Heart right ventricle (tissue), 16 donors: ENCODE measurements at regions not wholly inside any gene's neighbourhood (a gene's known extent, or its start where the extent isn't known, plus 50 kb on each side); places are given as distances from the start of the nearest gene placed in this dataset.

ENCODE experiments used
- ATAC-seq, 8 donors: fragments of 200-7000 bp; cut with Tn5 transposase; one replicate each; pipeline ENCODE4 v1.9.1; 2020; ENCODE audit warnings: mild to moderate bottlenecking in 8 of 8, moderate library complexity in 8 of 8, moderate number of reproducible peaks in 1 of 8
- DNase-seq, 2 donors: peaks; one replicate each; pipeline ENCODE4 v3.0.0-alpha.2; 2020
- H3K27ac ChIP-seq, 10 donors: fragments of 200-600 bp; sonication (generic) in 2 of 10; one replicate each; pipeline versions ENCODE4 v1.5.0 to v1.8.0; 2020 to 2022; ENCODE audit warnings: mild to moderate bottlenecking in 3 of 10
- H3K27me3 ChIP-seq, 7 donors: fragments of 200-600 bp; one replicate each; pipeline ENCODE4 v1.8.0; 2021 to 2022; ENCODE audit warnings: mild to moderate bottlenecking in 2 of 7
- H3K36me3 ChIP-seq, 9 donors: fragments of 200-600 bp; sonication (generic) in 1 of 9; one replicate each; pipeline versions ENCODE4 v1.5.0 to v1.8.0; 2020 to 2022; ENCODE audit warnings: mild to moderate bottlenecking in 2 of 9
- H3K4me1 ChIP-seq, 9 donors: fragments of 200-600 bp; sonication (generic) in 1 of 9; one replicate each; pipeline versions ENCODE4 v1.5.0 to v1.8.0; 2020 to 2022; ENCODE audit warnings: mild to moderate bottlenecking in 4 of 9
- H3K4me3 ChIP-seq, 10 donors: fragments of 200-600 bp; sonication (generic) in 2 of 10; one replicate each; pipeline versions ENCODE4 v1.5.0 to v1.8.0; 2020 to 2022; ENCODE audit warnings: mild to moderate bottlenecking in 7 of 10, moderate library complexity in 2 of 10
- H3K9me3 ChIP-seq, 11 donors: fragments of 200-600 bp in 10 of 11; sonication (generic) in 2 of 11; one replicate each; pipeline versions ENCODE4 v1.5.0 to v1.8.0; 2013 to 2022; ENCODE audit warnings: mild to moderate bottlenecking in 2 of 11, control low read depth in 1 of 11, moderate library complexity in 1 of 11
- WGBS, 2 donors: extraction: QIAGEN DNeasy Blood & Tissue Kit; methylation state at CpG; one replicate each; pipeline ENCODE4 v1.1.7; 2013; ENCODE audit warnings: inconsistent platforms in 1 of 2; 5-methylcytosine and 5-hydroxymethylcytosine counted together
- intact Hi-C, 10 donors: fragments of 100-400 bp; cut with DNase I; formaldehyde crosslinking; loops; one replicate each; pipeline versions ENCODE4 v1.11.1 to v1.14.2; 2022
- TF ChIP-seq, protein P1 (sequence below), 9 donors: fragments of 200-600 bp; sonication (generic) in 2 of 9; IDR thresholded peaks; one replicate each; pipeline versions ENCODE4 v1.5.0 to v1.8.0; 2021 to 2022; ENCODE audit warnings: antibody characterized with exemption in 9 of 9, mild to moderate bottlenecking in 5 of 9, moderate library complexity in 1 of 9
- donor health status: Arrhythmogenic right ventricular cardiomyopathy.
- donor health status: ischemic (EF 13 %, LVEDD 7.1; RV severe dilation, severe dysfunction).
- donor health status: healthy with polysubstance abuse.
- donor health status: DM: no; HTN: yes; CAD: no.
- donor health status: DM: no; HTN: no; CAD: no.
- donor health status: ischemic (EF 25% LVEDD 6.9; RV normal size, moderate dysfunction).
- donor health status: ischemic (EF 25% LVEDD 5.7; RV mildly dilated, moderate dysfunction).
- donor health status: healthy.
- donor health status: DM: yes; HTN: yes; CAD: no.
- donor health status: Ischemic cardiomyopathy.
- donor health status: ischemic (EF 35%, LVEDD 5.7; RV mildly dilated, moderate dysfunction).
- donor health status: nonischemic (EF 11% LVEDD 7.7; RV severe dilation, severe dysfunction).
- donor health status: DM: yes; HTN: yes; CAD: no.
- donor health status: PGD.
- donor health status: ischemic (EF 29% LVEDD 5.4; RV normal size, mild dysfunction).
- donor health status: nonischemic (EF 23%, LVEDD 6.1; RV moderate dilation, normal function).

DNA sequence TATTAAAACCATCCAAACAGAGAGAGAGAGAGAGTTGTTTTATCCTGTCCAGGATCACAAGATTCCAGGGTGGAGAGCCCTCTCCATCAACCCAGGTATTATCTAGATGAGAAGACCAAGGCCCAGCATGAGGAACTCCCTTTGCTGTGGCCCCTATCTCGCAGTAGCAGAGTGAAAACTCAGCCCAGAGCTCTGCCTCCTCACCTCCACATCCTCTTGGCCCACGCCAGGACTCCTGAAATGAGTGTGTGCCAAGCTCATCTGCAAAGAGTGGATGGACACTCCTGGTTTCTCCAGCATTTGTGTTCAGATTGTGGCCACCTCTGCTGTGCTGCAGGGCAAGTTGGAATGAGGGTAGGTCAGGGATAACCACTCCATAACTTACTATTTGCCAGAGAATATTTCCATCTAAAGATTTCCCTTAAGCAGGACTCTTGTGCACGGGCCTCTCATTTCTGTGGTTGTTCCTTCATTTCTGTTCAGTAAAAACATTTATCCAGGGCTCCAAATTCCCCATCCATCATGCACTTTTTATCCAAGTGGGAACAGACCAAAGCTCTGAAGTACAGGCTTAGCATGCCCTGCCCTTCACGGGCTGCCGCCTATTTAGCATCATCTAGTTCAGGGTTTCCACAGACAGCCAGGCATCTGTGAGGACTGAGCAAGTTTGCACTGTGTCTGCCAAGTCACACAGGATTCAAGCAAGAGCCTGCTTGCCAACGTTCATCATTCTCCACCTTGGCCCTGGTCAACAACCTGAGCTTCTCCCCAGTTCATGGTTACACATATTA lies 583.2 kb upstream of the ID2 start:
- no peak for ATAC-seq

DNA sequence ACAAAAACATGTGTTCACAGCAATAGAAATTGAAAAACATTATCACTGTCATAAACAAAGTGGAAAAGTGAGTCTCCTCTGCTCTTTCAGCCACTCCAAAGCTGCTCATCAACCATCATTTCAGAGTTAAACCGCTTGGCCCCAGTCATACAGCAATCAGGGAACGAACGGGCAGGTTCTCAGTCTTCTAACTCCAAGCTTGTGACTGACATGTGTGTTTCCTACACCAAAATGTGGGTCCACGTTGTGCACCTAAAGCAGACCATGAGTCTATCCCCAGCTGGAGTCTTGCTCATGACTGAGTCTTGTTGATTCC lies 582.6 kb upstream of the ID2 start:
- H3K36me3 ChIP-seq: no peaks in the 10 kb centered on the region
- H3K9me3 ChIP-seq: peaks cover 0 to 5% (median 0%) of the 10 kb centered on the region in 11 donors
- 91 to 93% methylated on average over 4 of the region's 4 CpGs for WGBS, 2 donors
- ATAC-seq (no peak), DNase-seq (no peak)
- H3K4me3 ChIP-seq: no peak overlapping the region
- intact Hi-C loops: no loop called here
- H3K4me1 ChIP-seq: no peaks in the 10 kb centered on the region
- H3K27me3 ChIP-seq: no peaks in the 10 kb centered on the region
- H3K27ac ChIP-seq: no peak overlapping the region
- TF ChIP-seq, protein P1, sequence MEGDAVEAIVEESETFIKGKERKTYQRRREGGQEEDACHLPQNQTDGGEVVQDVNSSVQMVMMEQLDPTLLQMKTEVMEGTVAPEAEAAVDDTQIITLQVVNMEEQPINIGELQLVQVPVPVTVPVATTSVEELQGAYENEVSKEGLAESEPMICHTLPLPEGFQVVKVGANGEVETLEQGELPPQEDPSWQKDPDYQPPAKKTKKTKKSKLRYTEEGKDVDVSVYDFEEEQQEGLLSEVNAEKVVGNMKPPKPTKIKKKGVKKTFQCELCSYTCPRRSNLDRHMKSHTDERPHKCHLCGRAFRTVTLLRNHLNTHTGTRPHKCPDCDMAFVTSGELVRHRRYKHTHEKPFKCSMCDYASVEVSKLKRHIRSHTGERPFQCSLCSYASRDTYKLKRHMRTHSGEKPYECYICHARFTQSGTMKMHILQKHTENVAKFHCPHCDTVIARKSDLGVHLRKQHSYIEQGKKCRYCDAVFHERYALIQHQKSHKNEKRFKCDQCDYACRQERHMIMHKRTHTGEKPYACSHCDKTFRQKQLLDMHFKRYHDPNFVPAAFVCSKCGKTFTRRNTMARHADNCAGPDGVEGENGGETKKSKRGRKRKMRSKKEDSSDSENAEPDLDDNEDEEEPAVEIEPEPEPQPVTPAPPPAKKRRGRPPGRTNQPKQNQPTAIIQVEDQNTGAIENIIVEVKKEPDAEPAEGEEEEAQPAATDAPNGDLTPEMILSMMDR (IDR thresholded peaks at IDR 0.05): no peak

More for the DNA sequence above, 583.2 kb upstream of the ID2 start:
- Histone ChIP-seq H3K27ac (no peak overlapping the region), H3K4me3 (no peak overlapping the region), H3K36me3 (no peaks in the 10 kb centered on the region), H3K27me3 (no peaks in the 10 kb centered on the region), H3K4me1 (no peaks in the 10 kb centered on the region), H3K9me3 (peaks cover 0 to 5% (median 0%) of the 10 kb centered on the region in 11 donors)
- TF ChIP-seq, protein P1 (IDR thresholded peaks at IDR 0.05): no peak
- no peak for DNase-seq
- intact Hi-C loops: no loop called here
- 70 to 91% methylated on average over 6 of the region's 6 CpGs for WGBS, 2 donors

DNA sequence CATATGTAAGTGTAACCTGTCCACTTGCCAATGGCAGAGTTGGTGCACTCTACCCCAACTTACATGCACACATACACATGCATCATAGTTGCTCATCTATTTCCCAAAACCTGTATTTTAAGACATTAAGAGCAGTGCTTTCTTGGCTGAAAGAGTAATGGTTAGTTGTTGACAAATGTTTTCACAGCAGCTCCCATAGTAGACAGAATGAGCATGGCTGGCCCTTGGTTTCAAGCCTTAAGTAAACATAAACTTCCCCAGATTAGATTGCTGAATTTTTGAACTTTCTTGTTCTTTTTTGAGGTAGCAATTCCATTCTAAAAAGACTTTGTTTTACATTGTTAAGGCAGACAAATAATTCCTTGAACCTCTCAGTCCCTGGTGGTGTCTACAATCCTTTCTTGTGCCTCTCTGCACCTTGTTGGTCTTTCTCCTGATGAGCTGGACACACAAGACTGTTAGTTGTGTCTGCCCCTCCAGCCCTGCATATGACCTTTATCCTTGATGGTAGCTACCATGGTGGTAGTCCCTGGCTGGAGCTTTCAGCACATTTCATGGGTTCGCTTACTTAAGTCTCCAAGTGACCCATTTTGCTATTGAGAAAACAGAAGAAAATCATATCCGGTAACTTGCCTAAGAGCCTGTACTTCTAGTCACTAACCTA lies 580.1 kb upstream of the ID2 start:
- peaks cover 0 to 5% (median 0%) of the 10 kb centered on the region in 11 donors for H3K9me3 ChIP-seq
- H3K4me3 ChIP-seq: no peak overlapping the region
- DNase-seq: no peak
- H3K36me3 ChIP-seq: no peaks in the 10 kb centered on the region
- no peak overlapping the region for H3K27ac ChIP-seq
- TF ChIP-seq, protein P1 (IDR thresholded peaks at IDR 0.05): no peak
- no peaks in the 10 kb centered on the region for H3K27me3 ChIP-seq
- intact Hi-C loops: no loop called here
- WGBS, 2 donors: 95 to 100% methylated on average over 2 of the region's 2 CpGs
- no peaks in the 10 kb centered on the region for H3K4me1 ChIP-seq
- ATAC-seq: no peak

DNA sequence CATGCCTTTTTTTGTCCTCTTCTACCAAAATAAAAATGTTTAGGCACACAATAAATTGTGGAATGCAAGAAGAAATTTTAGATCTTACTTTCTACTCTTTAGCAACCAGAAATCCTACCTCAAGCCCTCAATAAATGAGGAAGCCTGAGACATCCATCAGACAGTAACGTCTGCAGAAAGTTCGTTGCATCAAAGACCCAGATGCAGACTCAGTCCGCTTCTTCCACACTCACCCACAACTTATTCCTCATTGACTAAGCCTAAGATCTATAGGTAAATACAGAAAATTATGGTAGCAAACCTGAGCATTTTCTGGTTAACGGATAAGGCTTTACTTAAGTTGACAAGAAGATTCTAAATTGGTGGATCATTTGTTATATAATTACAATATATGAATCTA lies 579.4 kb upstream of the ID2 start:
- intact Hi-C loops: no loop called here
- WGBS, 2 donors: 94 to 98% methylated on average over 4 of the region's 4 CpGs
- TF ChIP-seq, protein P1 (IDR thresholded peaks at IDR 0.05): no peak
- Histone ChIP-seq H3K36me3 (no peaks in the 10 kb centered on the region), H3K4me1 (no peaks in the 10 kb centered on the region), H3K27me3 (no peaks in the 10 kb centered on the region), H3K27ac (no peak overlapping the region), H3K4me3 (no peak overlapping the region), H3K9me3 (no peaks in the 10 kb centered on the region)
- DNase-seq (no peak), ATAC-seq (no peak)
